RWPE2 (cell line): ENCODE measurements at regions not wholly inside any gene's neighbourhood (a gene's known extent, or its start where the extent isn't known, plus 50 kb on each side); places are given as distances from the start of the nearest gene placed in this dataset.

Experiments used
- ATAC-seq: fragments of 200-7000 bp; cut with Tn5 transposase; 3 replicates; pipeline ENCODE4 v1.9.1; 2021; ENCODE audit warnings: low read depth
- DNase-seq: peaks from one replicate; pipeline ENCODE4 v3.0.0-alpha.2; 2020; ENCODE audit warnings: low spot score
- H3K27ac ChIP-seq: fragments of 450-650 bp; 2 replicates; pipeline ENCODE4 v1.5.1; 2017; ENCODE audit warnings: mild to moderate bottlenecking; ENCODE audit not compliant: poor library complexity, severe bottlenecking
- H3K27me3 ChIP-seq: fragments of 250-450 bp; sonication (Bioruptor Pico); 2 replicates; pipeline ENCODE4 v1.5.1; 2021; ENCODE audit warnings: mild to moderate bottlenecking, moderate library complexity; ENCODE audit not compliant: insufficient read depth, poor library complexity, severe bottlenecking
- H3K36me3 ChIP-seq: fragments of 250-450 bp; sonication (Bioruptor Pico); 2 replicates; pipeline ENCODE4 v1.5.1; 2020; ENCODE audit warnings: low read depth, mild to moderate bottlenecking, moderate library complexity
- H3K4me1 ChIP-seq: fragments of 250-450 bp; sonication (Bioruptor Pico); 2 replicates; pipeline ENCODE4 v1.5.1; 2021; ENCODE audit warnings: mild to moderate bottlenecking, moderate library complexity; ENCODE audit not compliant: insufficient read depth, poor library complexity, severe bottlenecking
- H3K4me3 ChIP-seq: fragments of 250-450 bp; sonication (Bioruptor Pico); 2 replicates; pipeline ENCODE4 v1.5.1; 2021; ENCODE audit warnings: mild to moderate bottlenecking, moderate library complexity; ENCODE audit not compliant: severe bottlenecking
- H3K9me3 ChIP-seq: fragments of 250-450 bp; sonication (Bioruptor Pico); 2 replicates; pipeline ENCODE4 v1.5.1; 2021; ENCODE audit warnings: mild to moderate bottlenecking, moderate library complexity; ENCODE audit not compliant: severe bottlenecking
- CTCF ChIP-seq: fragments of 450-650 bp; IDR thresholded peaks from one replicate; pipeline ENCODE4 v1.5.1; 2017; ENCODE audit warnings: mild to moderate bottlenecking, moderate library complexity; ENCODE audit not compliant: poor library complexity, severe bottlenecking

- DNase-seq (no peak), ATAC-seq (no peak)
- no peak overlapping the region for H3K27ac ChIP-seq
- no peaks in the 10 kb centered on the region for H3K27me3 ChIP-seq
- no peak overlapping the region for H3K4me3 ChIP-seq
- no peaks in the 10 kb centered on the region for H3K4me1 ChIP-seq
- TF ChIP-seq CTCF: no peak
- peaks cover 21% of the 10 kb centered on the region for H3K36me3 ChIP-seq
- peaks cover 2% of the 10 kb centered on the region for H3K9me3 ChIP-seq
Observed at GRCh38 chr14:71680736-71681387, 251.4 kb upstream of the RGS6 start.

- no peak for TF ChIP-seq CTCF
- Histone ChIP-seq H3K4me3 (no peak overlapping the region), H3K27ac (no peak overlapping the region), H3K27me3 (no peaks in the 10 kb centered on the region), H3K9me3 (peaks cover 2% of the 10 kb centered on the region), H3K4me1 (no peaks in the 10 kb centered on the region), H3K36me3 (peaks cover 19% of the 10 kb centered on the region)
- DNase-seq (no peak), ATAC-seq (no peak)
Observed at GRCh38 chr14:71682337-71682736, 249.9 kb upstream of the RGS6 start.

- TF ChIP-seq CTCF: no peak
- DNase-seq (no peak), ATAC-seq (no peak)
- no peak overlapping the region for H3K27ac ChIP-seq
- peaks cover 5% of the 10 kb centered on the region for H3K4me1 ChIP-seq
- H3K4me3 ChIP-seq: no peak overlapping the region
- H3K36me3 ChIP-seq: peaks cover 28% of the 10 kb centered on the region
- no peaks in the 10 kb centered on the region for H3K27me3 ChIP-seq
- no peaks in the 10 kb centered on the region for H3K9me3 ChIP-seq
Observed at GRCh38 chr14:71684323-71684722, 247.9 kb upstream of the RGS6 start.

GRCh38 chr14:71686677-71687076 lies 245.6 kb upstream of the RGS6 start:
- no peak for TF ChIP-seq CTCF
- ATAC-seq (no peak), DNase-seq (no peak)
- peaks cover 37% of the 10 kb centered on the region for H3K36me3 ChIP-seq
- H3K9me3 ChIP-seq: no peaks in the 10 kb centered on the region
- H3K4me3 ChIP-seq: no peak overlapping the region
- no peak overlapping the region for H3K27ac ChIP-seq
- H3K27me3 ChIP-seq: no peaks in the 10 kb centered on the region
- peaks cover 5% of the 10 kb centered on the region for H3K4me1 ChIP-seq

GRCh38 chr14:71687166-71687831 lies 244.9 kb upstream of the RGS6 start:
- H3K9me3 ChIP-seq: no peaks in the 10 kb centered on the region
- no peak overlapping the region for H3K4me3 ChIP-seq
- no peak for ATAC-seq
- no peaks in the 10 kb centered on the region for H3K27me3 ChIP-seq
- H3K27ac ChIP-seq: no peak overlapping the region
- TF ChIP-seq CTCF: no peak
- H3K36me3 ChIP-seq: peaks cover 43% of the 10 kb centered on the region
- no peak for DNase-seq
- peaks cover 5% of the 10 kb centered on the region for H3K4me1 ChIP-seq
